Limb (tissue), 2 donors: ENCODE measurements at regions not wholly inside any gene's neighbourhood (a gene's known extent, or its start where the extent isn't known, plus 50 kb on each side); places are given as distances from the start of the nearest gene placed in this dataset.
"Not testable (repeated sequence)": the region's sequence is repeated elsewhere in the genome, so short reads cannot be mapped to it uniquely, and the experiment has no call there.

Experiments used
- DNase-seq, 2 donors: peaks; one replicate each; pipeline ENCODE4 v3.0.0-alpha.2; 2016; ENCODE audit errors: extremely low spot score in 2 of 2

DNA sequence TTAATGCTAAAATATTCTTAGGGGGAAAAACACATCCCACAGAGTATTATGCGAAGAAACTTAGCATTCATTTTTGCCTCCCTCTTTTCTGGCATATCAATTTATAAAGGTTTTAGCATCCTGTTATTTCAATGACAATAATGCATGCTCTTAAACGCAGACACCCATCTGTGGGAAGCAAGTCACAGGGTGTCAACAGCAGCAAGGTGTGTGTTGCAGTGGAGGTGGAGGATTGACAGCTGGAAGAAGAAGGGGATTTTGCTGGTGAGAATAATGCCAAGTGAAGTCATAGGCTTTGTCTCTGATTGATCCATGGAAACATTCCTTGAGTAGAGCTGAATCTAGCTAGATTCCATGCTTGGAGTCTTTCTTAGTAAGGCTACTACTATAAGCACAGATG, 498.1 kb downstream of the NPIPA7 start:
- DNase-seq, result no peak

DNA sequence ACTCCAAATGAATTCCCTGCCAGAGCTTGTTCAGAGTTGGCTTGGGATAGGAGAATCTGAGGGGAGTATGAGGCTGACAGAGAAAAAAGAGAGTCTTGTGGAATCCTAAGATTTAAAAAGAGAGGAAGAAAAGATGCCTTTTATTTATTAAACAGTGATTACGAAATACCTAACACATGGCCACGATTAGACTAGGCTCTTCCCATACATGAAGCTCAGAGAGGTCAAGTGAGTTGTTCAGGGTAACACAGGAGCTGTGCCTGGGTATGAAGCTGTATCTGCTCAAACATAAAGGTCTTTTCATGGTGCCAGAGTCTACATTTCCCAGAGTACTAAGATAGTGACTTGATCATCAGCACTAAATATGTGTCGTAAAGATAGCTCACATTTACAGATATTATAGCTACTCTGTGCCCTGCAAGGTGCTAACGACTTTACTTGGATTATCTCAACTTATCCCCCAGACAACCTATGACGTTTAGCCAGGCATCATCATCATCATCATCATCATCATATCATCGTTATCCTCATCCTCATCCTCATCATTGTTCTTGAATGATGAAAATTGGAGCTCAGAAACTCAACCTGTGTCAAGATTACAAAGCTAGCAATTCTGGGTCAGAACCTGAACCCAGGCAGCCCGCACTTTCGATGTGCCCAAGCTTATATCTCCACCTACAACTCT, 500.8 kb downstream of the NPIPA7 start:
- DNase-seq, result no peak

GRCh38 chr16:16881814-16882213, 502.9 kb downstream of the NPIPA7 start:
- no peak for DNase-seq

DNA sequence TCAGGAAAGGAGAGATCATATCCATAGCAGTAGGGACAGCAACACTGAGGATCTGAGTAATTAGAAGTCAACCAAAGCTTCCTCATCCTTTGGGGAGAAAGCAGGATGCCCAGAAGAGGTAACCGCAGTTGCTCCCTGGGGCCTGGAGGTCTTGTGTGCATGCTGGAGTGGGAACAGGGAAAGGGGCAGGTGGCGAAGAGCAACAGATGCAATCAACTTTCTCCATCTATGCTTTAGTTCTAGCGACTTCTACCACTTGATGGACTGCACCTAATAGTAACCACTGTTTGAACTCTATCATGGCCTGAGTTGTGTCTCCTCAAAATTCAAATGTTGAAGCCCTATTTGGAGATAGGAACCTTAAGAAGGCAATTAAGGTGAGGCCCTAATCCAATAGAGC, 503.8 kb downstream of the NPIPA7 start:
- no peak for DNase-seq

DNA sequence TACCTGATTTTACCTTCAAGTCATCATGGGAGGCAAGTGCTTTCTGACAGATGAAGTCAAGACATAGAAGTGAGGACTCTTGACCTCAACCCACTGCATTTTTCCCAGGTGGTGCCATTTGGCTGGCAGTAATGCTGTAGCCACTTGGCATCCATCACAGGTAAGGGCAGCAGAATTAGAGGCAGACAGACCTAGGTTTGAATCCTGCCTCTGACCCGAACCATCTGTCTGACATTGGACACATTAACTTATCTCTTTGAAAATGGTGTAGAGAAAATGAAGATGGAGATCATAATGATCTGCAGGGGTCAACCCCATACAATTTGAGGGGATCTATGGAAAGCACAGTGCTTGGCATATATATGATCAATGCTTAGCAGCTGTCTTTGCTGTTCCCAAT, 505.5 kb downstream of the NPIPA7 start:
- DNase-seq, result no peak

- DNase-seq, result no peak
Observed at GRCh38 chr16:16887193-16887592, 508.3 kb downstream of the NPIPA7 start.

- DNase-seq, result no peak
Observed at GRCh38 chr16:16890964-16891363, 512.0 kb downstream of the NPIPA7 start.

GRCh38 chr16:16904601-16905000, 525.7 kb downstream of the NPIPA7 start:
- no peak for DNase-seq

- DNase-seq, result no peak
Observed at GRCh38 chr16:16905850-16906249, 526.9 kb downstream of the NPIPA7 start.

- DNase-seq, result no peak
Observed at GRCh38 chr16:16907089-16907488, 528.1 kb downstream of the NPIPA7 start.

DNA sequence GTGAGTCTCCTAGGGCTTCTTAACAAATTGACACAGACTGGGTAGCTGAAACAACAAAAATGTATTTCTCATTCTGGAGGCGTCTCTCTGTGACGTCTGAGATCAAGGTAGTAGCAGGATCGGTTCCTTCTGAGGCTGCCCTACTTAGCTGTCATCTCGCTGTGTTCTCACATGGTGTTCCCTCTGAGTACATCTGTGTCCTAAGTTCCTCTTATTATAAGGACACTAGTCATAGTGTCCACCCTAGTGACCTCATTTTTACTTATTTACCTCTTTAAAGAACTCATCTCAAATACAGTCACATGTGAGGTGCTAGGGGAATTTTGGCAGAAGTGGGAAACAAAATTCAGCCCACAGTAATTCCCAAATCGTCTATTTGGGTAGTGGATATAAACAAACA, 529.1 kb downstream of the NPIPA7 start:
- DNase-seq, result no peak

DNA sequence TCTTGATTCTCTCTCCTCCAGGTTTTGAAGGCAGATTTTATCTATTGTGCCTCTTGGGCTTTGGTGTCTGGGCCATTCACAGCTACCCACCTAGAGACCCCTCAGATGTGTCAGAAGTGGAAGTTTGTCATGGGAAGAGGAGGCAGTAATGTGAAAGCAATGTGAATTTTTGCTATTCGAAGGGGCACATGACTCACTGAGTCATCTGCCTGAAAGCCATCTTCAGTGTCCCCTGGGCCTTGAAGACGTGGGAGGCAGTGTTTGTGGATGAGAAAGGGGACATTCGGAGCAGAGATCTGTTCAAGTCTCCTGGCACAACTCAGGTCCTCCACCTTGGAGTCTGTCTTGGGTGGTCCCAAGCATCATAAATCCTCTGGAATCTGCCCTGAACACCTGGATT, 530.2 kb downstream of the NPIPA7 start:
- no peak for DNase-seq

GRCh38 chr16:16910666-16911065, 531.7 kb downstream of the NPIPA7 start:
- DNase-seq, result no peak

DNA sequence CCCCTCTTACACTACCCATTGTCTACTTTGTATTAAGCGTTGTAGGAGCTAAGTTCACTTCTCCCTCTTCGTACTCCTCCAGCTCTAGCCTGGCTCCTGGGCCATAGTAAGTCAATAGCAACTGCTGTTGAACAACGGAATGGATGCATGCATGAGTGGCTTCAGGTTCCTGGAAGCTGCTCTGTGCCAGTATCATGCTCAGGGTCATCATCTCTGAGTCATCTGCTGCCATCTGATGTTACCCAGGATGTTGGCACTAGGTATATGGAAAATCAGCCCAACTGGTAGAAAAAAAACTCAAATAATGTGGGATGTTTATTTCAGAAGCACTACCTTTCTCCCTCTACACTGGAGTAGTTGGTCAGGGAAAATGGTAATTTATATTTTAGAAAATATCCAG, 536.8 kb downstream of the NPIPA7 start:
- no peak for DNase-seq

GRCh38 chr16:16917191-16917785, 538.3 kb downstream of the NPIPA7 start:
- DNase-seq, result peak in 1 of 2 donors; percentile 24

DNA sequence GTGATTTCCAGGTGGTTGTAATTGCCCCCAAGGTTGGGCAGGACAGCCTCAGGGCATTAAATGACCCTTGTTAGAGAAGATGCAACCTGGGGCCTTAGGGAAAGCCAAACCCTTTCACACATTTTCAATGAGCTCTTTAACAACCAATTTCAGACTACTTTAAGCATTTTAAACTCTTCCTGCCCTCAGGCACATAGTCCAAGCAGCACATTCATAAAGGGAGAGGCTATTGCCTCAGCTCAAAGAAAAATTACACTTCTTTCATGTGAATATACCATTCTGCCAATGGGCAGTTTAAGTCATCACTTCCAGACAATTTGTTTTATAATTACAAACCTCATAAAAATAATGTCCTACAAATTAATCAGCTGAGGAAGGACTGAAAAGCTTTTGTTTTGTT, 544.5 kb downstream of the NPIPA7 start:
- DNase-seq, result no peak

DNA sequence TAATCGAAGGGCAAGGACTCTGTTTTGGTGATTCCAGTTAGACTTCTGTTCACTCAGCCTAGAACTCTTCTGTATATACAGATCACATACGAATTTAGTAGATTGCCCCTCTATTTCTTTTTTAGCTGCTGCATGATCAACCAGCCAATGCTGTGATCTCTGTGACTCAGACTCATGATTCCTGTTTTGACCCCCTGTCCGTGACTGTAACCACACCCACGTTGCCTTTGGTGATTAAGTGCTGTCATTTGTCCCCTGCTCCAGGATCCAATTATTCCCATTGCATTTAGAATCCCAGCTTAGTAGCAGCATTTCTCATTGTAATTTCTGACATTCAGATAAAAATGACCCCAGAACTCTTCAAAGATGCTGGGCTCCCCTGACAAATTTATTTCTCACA, 545.7 kb downstream of the NPIPA7 start:
- DNase-seq, result no peak

- DNase-seq, result no peak
Observed at GRCh38 chr16:16925432-16925831, 545.3 kb downstream of the XYLT1 start.

- DNase-seq, result no peak
Observed at GRCh38 chr16:16928532-16929109, 542.1 kb downstream of the XYLT1 start.

DNA sequence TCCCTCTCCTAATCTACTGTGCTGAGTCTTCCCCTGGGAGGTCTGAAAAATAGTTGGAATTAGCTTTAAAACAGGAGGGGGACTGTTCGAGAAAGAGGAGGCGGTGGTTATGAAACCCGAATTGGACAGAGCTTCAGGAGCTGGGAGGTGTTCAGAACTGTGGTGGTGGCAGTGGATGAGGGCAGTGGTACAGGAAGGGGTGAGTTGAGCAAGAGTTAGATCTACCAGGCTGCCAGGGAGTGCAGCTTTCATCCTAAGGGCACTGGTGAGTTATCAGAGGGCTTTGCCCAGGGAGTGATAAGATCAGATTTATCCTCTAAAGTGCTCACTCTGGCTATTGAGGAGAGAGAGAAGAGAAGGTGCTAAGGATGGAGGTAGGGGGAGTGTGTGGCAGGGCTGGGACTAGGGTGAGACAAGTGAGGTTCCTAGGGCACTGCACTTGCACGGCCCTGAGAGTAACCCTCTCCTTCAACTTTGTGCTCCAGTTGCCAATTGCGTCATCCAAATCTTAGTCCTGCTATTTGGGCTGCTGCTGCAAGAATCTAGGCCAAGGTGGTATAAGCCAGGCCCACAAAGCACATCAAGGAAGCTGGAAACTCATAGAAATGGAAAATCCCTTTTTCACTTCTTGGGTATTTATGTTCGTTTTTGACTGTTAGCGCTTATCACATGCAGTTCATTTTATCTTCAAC, 540.3 kb downstream of the XYLT1 start:
- DNase-seq, result no peak

DNA sequence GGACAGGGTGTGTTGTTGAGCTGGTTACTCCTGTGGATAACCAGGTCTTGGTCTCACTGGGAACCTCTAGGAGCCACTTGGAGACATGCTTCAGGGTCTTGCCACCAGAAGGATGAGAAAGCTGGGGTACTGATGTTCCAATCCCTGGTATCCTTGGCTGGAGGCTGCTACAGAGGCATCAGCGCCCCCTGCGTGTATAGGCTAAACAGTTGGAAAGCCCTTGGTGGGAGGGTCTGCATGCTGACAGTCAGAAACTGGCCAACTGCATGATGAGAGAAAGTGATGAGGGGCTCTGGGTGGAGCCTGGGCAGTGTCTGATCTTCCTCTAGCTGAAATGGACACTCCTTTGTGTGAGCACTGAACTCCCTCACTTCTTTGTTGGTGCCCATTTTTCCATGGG, 536.9 kb downstream of the XYLT1 start:
- DNase-seq, result no peak

DNA sequence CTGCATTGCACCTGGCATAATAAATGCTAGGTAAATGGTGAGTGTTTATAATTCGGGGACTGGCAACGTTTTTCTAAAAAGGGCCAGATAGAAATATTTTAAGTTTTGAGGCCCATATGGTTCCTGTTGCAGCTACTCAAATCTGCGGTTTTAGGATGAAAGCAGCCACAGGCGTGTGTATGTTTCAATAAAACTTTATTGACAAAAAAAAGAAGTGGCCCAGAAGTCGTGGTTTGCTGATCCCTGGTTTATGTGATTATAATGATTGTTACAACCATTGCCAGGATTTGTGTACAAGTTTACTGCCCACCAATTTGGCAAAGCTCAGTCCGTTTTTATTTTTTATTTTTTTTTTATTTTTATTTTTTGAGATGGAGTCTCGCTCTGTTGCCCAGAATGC, 536.1 kb downstream of the XYLT1 start:
- no peak for DNase-seq

DNA sequence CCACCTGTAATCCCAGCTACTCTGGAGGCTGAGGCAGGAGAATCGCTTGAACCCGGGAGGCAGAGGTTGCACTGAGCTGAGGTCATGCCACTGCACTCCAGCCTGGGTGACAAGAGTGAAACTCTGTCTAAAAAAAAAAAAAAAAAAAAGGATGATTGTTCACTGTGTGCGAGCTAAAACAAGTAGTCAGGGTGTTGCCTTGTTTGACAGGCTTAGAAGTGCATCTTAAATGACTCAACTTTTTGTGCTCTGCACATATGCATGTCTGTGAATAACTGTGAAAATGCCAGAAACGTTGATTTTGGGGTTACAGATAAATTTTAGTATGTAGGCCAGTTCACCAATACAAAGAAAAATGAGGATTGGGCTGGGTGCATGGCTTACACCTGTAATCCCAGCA, 534.9 kb downstream of the XYLT1 start:
- DNase-seq, result not testable (repeated sequence)
